ENCODE measurements at regions not wholly inside any gene's neighbourhood (a gene's known extent, or its start where the extent isn't known, plus 50 kb on each side); places are given as distances from the start of the nearest gene placed in this dataset.

DNA sequence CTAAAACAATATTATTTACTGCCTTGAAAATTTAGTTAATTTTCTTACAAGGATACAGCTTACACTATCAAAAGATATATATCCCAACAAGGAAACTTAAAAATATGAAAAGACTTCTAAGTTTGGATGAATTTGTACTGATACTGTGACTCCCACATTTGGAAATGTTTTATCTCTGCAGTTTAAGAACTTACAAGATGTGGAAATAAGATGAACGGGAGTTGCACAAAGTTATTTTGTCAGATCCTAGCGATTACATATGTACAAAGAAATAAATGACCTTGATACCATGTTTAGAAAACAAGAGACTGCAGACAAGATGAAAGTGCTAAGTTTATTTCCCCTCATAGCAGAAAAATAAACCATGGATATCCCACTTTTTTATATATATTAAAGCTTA lies 103.7 kb upstream of the TMEM106B start:
- TF ChIP-seq, protein P1, sequence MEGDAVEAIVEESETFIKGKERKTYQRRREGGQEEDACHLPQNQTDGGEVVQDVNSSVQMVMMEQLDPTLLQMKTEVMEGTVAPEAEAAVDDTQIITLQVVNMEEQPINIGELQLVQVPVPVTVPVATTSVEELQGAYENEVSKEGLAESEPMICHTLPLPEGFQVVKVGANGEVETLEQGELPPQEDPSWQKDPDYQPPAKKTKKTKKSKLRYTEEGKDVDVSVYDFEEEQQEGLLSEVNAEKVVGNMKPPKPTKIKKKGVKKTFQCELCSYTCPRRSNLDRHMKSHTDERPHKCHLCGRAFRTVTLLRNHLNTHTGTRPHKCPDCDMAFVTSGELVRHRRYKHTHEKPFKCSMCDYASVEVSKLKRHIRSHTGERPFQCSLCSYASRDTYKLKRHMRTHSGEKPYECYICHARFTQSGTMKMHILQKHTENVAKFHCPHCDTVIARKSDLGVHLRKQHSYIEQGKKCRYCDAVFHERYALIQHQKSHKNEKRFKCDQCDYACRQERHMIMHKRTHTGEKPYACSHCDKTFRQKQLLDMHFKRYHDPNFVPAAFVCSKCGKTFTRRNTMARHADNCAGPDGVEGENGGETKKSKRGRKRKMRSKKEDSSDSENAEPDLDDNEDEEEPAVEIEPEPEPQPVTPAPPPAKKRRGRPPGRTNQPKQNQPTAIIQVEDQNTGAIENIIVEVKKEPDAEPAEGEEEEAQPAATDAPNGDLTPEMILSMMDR (conservative IDR thresholded peaks at IDR 0.05 in 1 of 2, IDR thresholded peaks at IDR 0.05 in 1 of 2; ENCODE audit: low read depth in 1 of 2, low read length in 2 of 2) = no peak
- no peak for TF ChIP-seq EZH2 (IDR thresholded peaks at IDR 0.05; ENCODE audit: low read length, missing control alignments)

All from fibroblast of lung (primary cell).